ENCODE measurements at regions not wholly inside any gene's neighbourhood (a gene's known extent, or its start where the extent isn't known, plus 50 kb on each side); places are given as distances from the start of the nearest gene placed in this dataset.

DNA sequence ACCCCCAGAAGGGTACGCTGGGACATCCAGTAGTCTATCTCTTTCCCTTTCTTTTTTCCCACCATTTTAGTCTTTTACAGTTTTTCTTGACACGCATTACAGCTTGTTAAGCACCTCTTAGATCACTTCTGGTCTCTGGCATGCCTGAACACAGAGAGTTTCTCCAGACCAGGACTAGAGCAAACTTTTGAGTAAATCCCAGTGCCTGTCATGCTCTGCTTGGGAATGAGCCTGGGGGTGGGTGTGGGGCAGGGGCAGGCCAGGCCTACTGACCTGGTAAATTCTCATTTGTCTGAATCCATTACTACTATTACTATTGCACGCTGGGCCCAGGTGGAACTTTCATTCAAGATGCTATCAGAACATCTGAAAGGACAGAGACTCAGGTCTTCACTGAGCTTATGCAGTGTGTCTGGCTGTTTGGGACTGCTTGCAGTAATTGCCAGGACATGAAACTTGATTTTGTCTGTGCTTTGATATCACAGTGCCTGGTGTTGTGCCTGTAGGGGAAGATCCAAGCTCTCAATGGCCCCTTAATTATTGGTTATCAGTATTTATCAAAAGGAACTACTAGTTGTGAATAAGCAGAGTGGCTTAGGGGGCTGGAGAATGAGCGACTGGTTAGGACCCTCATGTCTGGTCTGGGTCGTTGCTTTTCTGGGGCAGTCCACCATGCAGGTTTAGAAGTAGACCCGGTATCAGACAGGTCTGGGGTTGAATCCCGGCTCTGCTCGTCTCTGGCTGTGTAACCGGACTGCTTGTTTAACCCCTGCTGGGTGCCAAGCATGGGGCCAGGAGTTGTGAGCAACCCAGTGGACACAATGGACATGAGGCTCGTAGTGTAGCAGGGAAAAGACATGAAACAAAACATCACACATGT, 196.1 kb upstream of the TLE3 start:
- H3T11ph ChIP-seq (ENCODE audit: low read length) = no peak overlapping the region
- peaks cover 14% of the 10 kb centered on the region for H3K27me3 Mint-ChIP-seq (ENCODE audit: low read depth)
- no peak overlapping the region for H2BK12ac ChIP-seq (ENCODE audit: insufficient read length, low read depth, low read length)
- no peaks in the 10 kb centered on the region for H4K20me1 ChIP-seq (ENCODE audit: control insufficient read depth, insufficient read depth, insufficient read length)
- TF ChIP-seq, protein P1, sequence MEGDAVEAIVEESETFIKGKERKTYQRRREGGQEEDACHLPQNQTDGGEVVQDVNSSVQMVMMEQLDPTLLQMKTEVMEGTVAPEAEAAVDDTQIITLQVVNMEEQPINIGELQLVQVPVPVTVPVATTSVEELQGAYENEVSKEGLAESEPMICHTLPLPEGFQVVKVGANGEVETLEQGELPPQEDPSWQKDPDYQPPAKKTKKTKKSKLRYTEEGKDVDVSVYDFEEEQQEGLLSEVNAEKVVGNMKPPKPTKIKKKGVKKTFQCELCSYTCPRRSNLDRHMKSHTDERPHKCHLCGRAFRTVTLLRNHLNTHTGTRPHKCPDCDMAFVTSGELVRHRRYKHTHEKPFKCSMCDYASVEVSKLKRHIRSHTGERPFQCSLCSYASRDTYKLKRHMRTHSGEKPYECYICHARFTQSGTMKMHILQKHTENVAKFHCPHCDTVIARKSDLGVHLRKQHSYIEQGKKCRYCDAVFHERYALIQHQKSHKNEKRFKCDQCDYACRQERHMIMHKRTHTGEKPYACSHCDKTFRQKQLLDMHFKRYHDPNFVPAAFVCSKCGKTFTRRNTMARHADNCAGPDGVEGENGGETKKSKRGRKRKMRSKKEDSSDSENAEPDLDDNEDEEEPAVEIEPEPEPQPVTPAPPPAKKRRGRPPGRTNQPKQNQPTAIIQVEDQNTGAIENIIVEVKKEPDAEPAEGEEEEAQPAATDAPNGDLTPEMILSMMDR (conservative IDR thresholded peaks at IDR 0.05) = no peak
- no peak overlapping the region for H4K5ac ChIP-seq (ENCODE audit: insufficient read length, low read depth, low read length)
- no peak overlapping the region for H2AFZ ChIP-seq (ENCODE audit: low read length)
- no peaks in the 10 kb centered on the region for H3K79me2 ChIP-seq (ENCODE audit: insufficient read depth, low read length)
- H3K27me3 ChIP-seq (ENCODE audit: insufficient read depth, low read length) = no peaks in the 10 kb centered on the region
- WGBS (ENCODE audit: extremely low coverage, insufficient read length, low lambda C conversion rate) = no CpG with 5 or more reads among the region's 10 CpGs
- H2BK20ac ChIP-seq (ENCODE audit: low read depth, low read length, poor library complexity, severe bottlenecking) = no peak overlapping the region
- no peak overlapping the region for H3K9ac ChIP-seq (ENCODE audit: extremely low read depth, insufficient read length, low read length)
- no peak overlapping the region for H3K4me3 Mint-ChIP-seq
- H3K9me3 ChIP-seq (ENCODE audit: control insufficient read depth, low read depth, low read length) = no peaks in the 10 kb centered on the region
- no peak overlapping the region for H3K27ac Mint-ChIP-seq
- H3K4me1 Mint-ChIP-seq = peaks cover 19 to 24% of the 10 kb centered on the region in 2 experiments
- H2BK15ac ChIP-seq (ENCODE audit: low read depth, low read length) = no peak overlapping the region
- no peaks in the 10 kb centered on the region; a peak in 1 of 5 replicates for H3K9me3 Mint-ChIP-seq
- H3K27ac ChIP-seq (ENCODE audit: insufficient read length, low read depth, low read length) = no peak overlapping the region
- no peak overlapping the region for H2BK120ac ChIP-seq (ENCODE audit: low read depth, low read length, poor library complexity, severe bottlenecking)
- no peak overlapping the region for H3K18ac ChIP-seq (ENCODE audit: insufficient read length, low read depth, low read length)
- no peak overlapping the region for H4K91ac ChIP-seq (ENCODE audit: insufficient read length, low read depth, low read length)
- H3K56ac ChIP-seq (ENCODE audit: insufficient read length, low read depth, low read length) = no peak overlapping the region
- no peak overlapping the region for H2BK5ac ChIP-seq (ENCODE audit: insufficient read length, low read length)
- no peak overlapping the region for H3K4ac ChIP-seq (ENCODE audit: low read depth, low read length)
- no peaks in the 10 kb centered on the region for H3K23me2 ChIP-seq (ENCODE audit: insufficient read length, low read depth, low read length, poor library complexity, severe bottlenecking)
- no peak overlapping the region for H4K8ac ChIP-seq (replicated peaks; ENCODE audit: insufficient read length, low read depth, low read length)
- H3K23ac ChIP-seq (ENCODE audit: insufficient read length, low read depth, low read length) = no peak overlapping the region
- H2AK5ac ChIP-seq (ENCODE audit: insufficient read length, low read length) = no peak overlapping the region
- no peak overlapping the region for H3K14ac ChIP-seq (ENCODE audit: insufficient read depth, low read length)
- H3K4me2 ChIP-seq (ENCODE audit: insufficient read depth, insufficient read length, low read length) = no peak overlapping the region
- H3K79me1 ChIP-seq (ENCODE audit: insufficient read depth, low read depth, low read length, poor library complexity, severe bottlenecking) = no peaks in the 10 kb centered on the region
- no peaks in the 10 kb centered on the region; the same call in 1 of the 2 replicates for H3K4me1 ChIP-seq (ENCODE audit: insufficient read depth, low read length)
- no peaks in the 10 kb centered on the region for H3K36me3 Mint-ChIP-seq (ENCODE audit: insufficient read depth in 1 of 3, low read depth in 3 of 3)
- DNase-seq = no peak
